GM19372 (cell line): ENCODE measurements at regions not wholly inside any gene's neighbourhood (a gene's known extent, or its start where the extent isn't known, plus 50 kb on each side); places are given as distances from the start of the nearest gene placed in this dataset.
"Not testable (repeated sequence)": the region's sequence is repeated elsewhere in the genome, so short reads cannot be mapped to it uniquely, and the experiment has no call there.

Experiments used
- ATAC-seq: cut with Tn5 transposase; IDR thresholded peaks from one replicate; pipeline ENCODE4 v1.9.1; 2021; ENCODE audit warnings: mild to moderate bottlenecking, low read depth, moderate library complexity; ENCODE audit not compliant: unreplicated experiment

GRCh38 chr5:106660681-106661080 is 1010.1 kb downstream of the EFNA5 start:
- no peak for ATAC-seq

DNA sequence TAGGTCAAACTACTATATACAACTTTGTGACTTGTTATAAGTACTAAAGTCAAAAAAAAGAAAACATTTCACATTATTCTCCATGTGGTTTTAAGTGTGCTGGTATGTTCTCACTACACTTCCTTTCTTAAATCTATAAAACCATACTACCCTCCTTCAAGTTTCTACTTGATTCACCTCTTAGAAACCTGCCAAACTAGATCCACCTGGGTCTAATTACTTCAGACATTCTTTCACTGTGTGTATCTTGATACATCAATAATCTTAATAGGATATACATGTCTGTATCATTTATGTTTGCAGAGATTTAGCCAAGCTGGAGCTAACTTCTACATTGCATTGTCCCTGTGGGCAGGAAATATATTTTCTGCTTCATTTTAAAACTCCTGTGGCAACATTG is 1012.6 kb downstream of the EFNA5 start:
- no peak for ATAC-seq

GRCh38 chr5:106656821-106657220 is 1013.9 kb downstream of the EFNA5 start:
- ATAC-seq: no peak

DNA sequence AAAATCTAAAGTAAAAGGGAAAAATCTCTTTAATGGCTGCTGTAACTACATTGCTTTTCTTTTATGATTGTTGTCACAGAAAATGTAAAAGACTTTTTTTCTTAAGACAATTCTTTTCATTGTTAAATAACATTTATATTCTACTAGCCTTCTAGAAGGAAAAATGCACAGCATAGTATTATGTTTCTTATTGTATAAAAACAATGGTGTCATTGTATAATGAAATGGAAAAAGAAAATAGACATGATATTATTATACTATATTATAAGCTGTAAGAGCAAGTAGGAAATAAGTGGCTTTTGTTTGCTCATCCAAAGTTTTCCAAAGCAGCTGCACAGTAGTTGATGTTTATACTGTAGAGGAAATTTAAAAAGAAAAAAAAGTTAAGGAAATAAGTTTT is 1021.7 kb downstream of the EFNA5 start:
- no peak for ATAC-seq

DNA sequence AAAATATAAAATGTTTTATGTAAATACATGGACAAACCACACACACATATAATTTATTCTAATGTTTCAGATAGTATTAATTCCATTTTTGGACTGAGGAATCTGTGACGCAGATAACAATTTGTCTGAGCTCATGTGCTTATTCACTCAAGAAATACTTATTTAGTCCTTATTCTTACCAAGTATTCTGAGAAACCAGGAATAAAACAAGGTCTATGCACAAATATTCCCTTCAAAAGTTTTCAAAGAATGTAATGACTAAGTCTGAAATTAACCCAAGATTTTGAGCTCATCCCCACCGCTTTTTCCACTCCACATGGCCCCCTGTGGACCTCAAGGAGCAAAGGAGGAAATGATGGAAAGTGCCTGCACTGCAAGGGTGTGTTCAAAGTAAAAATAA is 1022.3 kb downstream of the EFNA5 start:
- no peak for ATAC-seq

DNA sequence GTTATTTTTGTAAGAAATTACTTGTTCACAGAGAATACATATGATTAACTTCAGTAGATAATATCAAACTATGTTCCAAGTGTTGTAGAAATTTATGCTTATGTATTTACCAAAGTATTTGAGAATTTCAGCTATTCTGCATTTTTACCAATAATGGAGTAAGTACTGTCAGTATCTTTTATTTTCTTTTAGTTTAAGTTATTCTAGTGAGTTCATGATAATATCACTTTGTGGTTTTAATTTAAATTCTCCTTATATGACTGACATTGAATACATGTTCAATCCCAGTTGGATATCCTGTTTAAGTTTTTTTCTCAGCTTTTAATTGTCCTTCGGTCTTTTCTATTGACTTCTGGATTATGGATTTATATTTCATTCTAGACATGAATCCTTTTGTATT is 1024.6 kb downstream of the EFNA5 start:
- no peak for ATAC-seq

DNA sequence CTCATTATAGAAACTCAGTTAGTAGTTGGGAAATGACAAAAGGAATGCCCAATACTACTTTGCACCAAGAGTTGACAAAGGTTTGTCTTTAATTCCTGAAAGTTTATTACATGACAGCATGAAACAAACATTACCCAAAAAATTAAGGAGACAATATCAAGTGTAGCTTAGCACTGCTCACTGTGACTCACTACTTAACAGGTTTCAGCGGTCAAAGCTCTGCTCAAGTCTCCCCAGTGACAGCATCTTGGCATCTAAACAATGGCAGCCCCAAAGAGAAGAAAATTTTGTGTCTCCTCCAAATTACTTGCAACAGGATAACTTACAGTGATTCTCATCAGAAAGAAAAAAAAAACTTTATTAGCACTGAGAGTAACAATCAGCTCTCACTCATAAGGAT is 1030.2 kb downstream of the EFNA5 start:
- no peak for ATAC-seq

DNA sequence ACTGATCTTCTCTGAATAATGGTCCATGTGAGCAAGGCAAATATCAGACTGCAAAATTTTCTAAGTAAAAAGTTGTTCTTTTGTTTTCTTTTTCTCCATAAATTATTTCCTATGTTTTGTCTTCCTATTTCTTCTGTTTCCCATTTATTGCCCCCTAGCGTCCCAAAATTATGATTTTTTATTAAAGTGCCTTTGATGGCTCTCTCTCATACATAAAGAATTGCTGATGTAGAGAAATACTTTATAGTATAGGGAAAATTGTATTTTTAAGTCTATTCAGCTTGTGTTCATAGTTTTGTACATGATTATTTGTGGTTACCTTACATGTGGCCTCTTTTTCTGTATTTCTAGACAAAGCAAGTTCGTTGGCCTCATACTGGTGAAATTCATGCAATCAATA is 1031.2 kb downstream of the EFNA5 start:
- no peak for ATAC-seq

DNA sequence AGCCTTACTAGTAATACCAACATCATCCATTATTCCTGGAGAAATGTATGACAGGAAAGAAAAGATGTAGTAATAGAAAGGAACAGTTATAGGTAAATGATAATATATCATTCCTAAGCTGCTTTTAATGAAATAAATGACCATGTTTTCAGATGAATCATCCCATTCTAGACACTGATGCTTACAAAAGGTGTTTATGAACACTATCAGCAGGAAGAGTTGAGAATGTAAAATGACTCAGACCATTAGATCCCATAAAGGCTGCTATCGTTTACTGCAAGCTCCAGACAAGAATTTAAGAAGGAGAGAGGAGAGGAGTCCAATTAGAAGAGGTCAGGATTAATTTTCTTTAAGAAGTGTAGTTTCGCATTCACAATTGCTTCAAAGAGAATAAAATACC is 1033.5 kb downstream of the EFNA5 start:
- no peak for ATAC-seq

- no peak for ATAC-seq
These were observed 1036.4 kb downstream of the EFNA5 start for GRCh38 chr5:106634375-106634774.

GRCh38 chr5:106633825-106634224 is 1036.9 kb downstream of the EFNA5 start:
- no peak for ATAC-seq

GRCh38 chr5:106628456-106628855 is 1042.3 kb downstream of the EFNA5 start:
- not testable (repeated sequence) for ATAC-seq

DNA sequence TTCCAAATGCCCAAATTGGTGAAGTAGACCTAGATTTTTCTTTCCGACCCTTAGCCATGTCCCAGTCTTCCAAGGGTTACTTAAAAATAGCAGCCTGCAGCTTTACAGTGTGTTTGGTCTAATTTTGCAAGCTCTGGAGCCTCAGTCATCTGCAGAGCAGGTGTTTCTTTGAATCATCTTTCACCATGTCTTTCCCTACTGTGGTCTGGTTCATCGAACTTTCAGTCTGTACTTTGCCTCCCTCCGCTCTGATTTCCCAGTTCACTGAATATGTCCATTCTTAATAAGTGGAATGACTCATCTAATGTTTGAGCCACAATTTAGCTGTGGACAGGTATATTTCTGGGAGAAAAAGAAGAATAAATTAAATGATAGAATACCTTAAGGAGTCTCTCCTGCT is 1060.7 kb downstream of the EFNA5 start:
- no peak for ATAC-seq

DNA sequence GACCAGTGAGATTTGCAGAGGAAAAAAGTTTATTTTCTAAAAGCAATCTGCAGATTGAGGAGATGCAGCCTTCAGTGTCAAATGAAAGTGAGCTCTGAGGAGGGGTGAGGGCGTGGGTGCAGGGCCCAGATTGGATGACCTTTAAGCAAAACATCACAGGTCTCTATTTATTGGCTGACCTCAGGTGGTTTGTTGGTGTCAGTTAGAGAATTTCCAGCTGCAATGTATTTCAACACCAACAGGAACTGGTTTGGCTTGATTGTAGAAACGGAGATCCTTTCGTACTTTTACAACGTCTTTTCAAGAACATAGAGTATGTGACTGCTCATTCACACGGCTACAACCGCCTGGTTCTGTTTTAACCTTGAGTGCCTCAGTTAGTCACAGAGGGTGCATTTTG is 1069.1 kb downstream of the EFNA5 start:
- no peak for ATAC-seq

GRCh38 chr5:106600803-106601202 is 1069.9 kb downstream of the EFNA5 start:
- ATAC-seq: no peak

GRCh38 chr5:106595864-106596263 is 1074.9 kb downstream of the EFNA5 start:
- no peak for ATAC-seq

DNA sequence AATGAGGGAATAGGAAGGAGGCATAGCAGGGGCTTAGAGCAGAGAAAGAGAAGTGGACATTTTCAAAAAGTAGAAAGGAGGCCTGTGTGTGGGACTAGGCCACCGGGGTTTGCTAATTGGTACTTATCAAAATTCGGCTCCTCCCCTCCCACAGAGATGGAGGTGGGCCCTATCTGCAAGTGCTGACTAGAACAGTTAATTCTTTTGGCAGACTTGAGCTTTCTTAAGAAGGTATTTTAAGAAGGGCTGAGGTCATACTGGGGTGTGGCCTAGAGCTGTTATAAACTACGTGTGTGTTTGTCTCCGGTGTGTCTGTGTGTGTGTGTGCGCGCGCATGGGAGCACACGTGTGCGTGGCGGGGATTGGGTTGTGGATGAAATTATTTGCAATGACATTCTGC is 1086.5 kb downstream of the EFNA5 start:
- ATAC-seq: no peak

DNA sequence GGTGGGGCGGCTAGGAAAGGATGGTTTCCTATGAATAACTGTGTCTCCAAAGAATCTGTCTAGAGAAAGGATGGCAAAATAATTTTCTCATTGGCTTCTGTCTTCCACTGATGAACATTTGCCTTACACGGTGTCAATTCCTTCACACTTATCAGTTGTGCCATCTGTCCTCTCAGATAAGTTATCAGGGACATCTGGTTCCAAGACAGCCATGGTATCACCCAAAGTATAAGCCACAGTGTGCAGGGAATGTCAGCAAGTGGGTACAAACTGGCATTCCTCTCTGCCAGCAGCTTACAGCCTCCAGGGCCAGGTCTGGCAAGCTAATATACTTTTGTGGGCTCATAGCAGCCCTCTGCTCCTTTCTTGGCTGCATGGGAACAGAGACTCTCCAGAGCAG is 1092.0 kb downstream of the EFNA5 start:
- no peak for ATAC-seq

GRCh38 chr5:106574820-106575219 is 1095.9 kb downstream of the EFNA5 start:
- no peak for ATAC-seq

DNA sequence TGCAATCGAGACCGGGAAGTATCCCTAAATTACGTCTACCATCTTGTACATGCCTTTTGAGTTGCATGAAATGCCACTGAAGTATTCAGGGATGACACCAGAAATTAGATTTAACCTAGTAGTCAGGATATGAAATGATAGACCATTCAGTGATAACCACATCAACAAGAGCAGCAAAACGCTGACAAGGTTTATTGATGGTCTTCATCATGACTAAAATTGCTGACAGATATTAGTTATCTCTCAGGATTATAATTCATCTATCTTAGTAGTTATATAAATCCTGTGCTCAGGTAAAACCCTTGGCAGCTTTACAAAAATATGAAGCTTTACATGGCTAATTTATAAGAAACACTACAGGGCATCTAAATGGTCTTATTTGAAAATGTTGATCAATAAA is 1104.7 kb downstream of the EFNA5 start:
- no peak for ATAC-seq

GRCh38 chr5:106545325-106545724 is 1125.4 kb downstream of the EFNA5 start:
- ATAC-seq: no peak

GRCh38 chr5:106543330-106543729 is 1127.4 kb downstream of the EFNA5 start:
- no peak for ATAC-seq

DNA sequence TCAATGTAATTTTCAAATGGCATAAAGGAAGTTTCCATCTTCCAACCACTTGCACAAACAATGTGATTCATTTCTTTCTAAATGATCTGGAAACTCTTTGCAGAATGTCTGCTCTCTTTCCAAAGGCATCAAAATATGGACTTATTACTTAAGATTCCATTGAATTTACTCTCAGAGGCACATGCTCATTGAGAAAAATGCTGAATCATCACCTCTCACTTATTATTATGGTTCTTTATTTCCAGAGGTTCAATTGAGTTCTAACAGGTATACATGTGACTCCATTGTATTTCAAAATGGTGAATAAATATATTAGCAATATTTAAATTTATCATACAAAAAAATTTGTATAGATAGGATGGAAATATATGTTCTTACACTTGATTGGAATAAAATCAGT is 1140.6 kb downstream of the EFNA5 start:
- ATAC-seq: no peak

GRCh38 chr5:106525438-106525837 is 1145.3 kb downstream of the EFNA5 start:
- ATAC-seq: no peak
